ENCODE measurements at regions not wholly inside any gene's neighbourhood (a gene's known extent, or its start where the extent isn't known, plus 50 kb on each side); places are given as distances from the start of the nearest gene placed in this dataset.

GRCh38 chr6:144536079-144536478 is 250.9 kb downstream of the UTRN start (continued):
- TF ChIP-seq CHD7 (IDR thresholded peaks at IDR 0.05; ENCODE audit: insufficient replicate concordance, low read length): no peak

Measured in H1 (cell line).